SW 1271 (cell line): ENCODE measurements at regions not wholly inside any gene's neighbourhood (a gene's known extent, or its start where the extent isn't known, plus 50 kb on each side); places are given as distances from the start of the nearest gene placed in this dataset.

ENCODE experiments used
- DNase-seq, 2 experiments: peaks; one replicate each; lab custom pipeline; 2025; lab: John Stamatoyannopoulos, UW

- no peak for DNase-seq
These were observed 370.1 kb downstream of the THBS2 start for GRCh38 chr6:168883410-168884049.

- no peak for DNase-seq
These were observed 373.4 kb downstream of the THBS2 start for GRCh38 chr6:168880271-168880670.

GRCh38 chr6:168877821-168878282, 375.8 kb downstream of the THBS2 start:
- no peak for DNase-seq

DNA sequence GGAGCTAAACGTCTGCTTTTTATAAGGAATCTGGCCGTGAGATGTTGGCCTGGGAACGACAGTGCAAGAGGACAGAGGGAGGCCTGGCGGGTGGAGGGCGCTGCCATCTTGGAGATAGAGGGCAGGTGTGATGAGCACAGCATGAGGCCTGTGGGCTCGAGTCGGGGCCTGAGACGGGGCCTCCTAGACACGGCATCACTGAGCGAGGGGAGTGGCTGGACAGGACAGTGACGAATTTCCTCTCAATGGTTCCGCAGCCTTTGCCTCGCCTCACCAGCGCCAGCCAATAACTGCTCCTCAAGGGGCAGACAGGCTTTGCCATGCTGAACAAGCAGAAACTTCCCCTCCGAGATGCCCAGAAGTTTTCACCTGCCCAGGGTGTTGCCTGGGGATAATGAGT, 376.7 kb downstream of the THBS2 start:
- DNase-seq = no peak

DNA sequence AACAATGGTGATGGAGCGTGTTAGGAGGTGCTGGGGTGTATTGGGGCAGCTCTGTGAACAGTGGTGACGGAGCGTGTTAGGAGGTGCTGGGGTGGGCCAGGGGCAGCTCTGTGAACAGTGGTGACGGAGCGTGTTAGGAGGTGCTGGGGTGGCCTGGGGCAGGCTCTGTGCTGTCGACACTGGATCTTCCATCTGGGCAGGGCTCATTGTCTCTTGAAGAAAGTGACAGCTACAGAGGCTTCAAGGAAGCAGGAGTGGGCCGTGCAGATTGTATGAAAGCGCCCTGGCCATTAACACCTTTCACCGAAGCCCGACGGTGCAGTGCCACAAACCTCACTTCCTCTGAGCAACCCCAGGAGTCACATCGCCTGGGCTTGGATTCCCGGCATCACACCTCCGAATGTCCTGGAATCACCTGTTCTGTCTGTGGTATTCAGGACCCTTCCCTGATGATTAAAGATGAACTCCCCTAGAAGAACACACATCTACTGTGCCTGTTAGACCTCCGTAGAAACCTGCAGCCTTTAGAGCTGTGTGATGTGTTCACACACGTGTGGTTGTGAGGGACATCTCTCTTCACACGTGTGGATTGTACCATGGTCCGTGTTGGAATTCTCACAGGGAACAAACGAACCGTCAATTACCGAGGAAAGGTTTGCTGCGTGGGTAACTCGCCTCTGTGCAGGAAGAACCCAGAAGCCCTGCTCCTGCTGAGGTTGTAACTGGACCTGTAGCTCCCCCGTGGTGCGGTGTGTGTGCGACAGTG, 377.7 kb downstream of the THBS2 start:
- no peak for DNase-seq

- DNase-seq = no peak
These were observed 379.0 kb downstream of the THBS2 start for GRCh38 chr6:168874637-168875036.

GRCh38 chr6:168873278-168874190, 380.1 kb downstream of the THBS2 start:
- no peak for DNase-seq

GRCh38 chr6:168871642-168872315, 381.9 kb downstream of the THBS2 start:
- no peak for DNase-seq

DNA sequence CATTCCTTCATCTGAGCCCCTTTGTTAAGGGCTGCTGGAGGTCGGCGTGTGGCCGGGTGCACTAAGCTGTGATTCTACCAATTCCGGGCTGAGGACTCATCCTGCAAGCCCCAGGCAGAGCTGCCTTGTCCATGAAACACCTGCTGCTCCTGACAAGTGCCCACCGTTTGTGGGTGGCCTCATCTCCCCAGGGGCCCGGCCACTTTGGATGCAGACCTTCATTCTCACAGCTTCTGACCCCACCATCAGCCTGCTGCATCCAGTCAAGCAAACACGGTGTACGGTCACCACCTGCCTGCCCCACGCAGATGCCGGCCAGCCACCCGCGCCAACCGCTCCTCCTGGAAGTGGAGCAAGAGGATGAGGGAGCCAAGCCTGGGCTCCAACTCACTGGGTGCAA, 382.7 kb downstream of the THBS2 start:
- no peak for DNase-seq

- DNase-seq = no peak
These were observed 386.2 kb downstream of the THBS2 start for GRCh38 chr6:168867247-168868102.

- no peak for DNase-seq
These were observed 387.1 kb downstream of the THBS2 start for GRCh38 chr6:168866534-168866933.

- no peak for DNase-seq
These were observed 388.1 kb downstream of the THBS2 start for GRCh38 chr6:168865522-168865921.

DNA sequence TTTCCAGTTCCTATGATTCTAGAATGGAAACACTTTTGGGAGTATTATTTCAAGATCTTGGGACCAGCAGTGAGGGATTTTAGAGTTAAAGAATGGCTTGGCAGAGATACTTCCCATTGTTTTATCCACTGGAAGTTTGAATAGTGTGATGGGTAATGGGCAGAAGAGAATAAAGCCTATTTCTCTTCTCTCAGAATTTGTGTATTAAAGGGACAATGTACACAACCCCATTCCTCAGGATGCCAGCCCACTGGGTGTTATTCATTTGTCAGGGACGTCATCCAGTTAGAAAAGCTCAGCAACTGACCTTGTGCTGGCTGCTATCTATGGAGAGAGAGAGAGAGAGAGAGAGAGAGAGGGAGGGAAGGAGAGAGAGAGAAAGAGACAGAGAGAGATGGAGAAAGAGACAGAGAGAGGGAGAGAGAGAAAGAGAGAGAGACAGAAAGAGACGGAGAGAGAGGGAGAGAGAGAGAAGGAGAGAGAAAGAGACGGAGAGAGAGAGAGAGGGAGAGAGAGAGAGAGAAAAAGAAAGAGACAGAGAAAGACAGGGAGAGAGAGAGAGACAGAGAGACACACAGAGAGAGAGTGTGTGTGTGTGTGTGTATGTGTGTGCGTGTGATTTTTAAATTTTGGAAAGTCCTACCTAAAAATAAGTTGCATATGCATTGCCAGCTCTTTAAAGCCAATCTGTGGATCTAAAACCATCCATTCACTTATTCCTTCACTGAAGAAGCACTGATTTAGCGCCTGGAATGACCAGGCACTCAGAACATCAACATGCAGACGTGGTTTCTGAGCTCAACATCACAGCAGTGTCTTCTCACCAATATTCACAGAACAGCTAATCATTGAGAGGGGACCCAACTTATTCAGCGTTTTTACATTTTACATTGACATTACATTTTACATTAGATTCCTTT, 388.8 kb downstream of the THBS2 start:
- no peak for DNase-seq

DNA sequence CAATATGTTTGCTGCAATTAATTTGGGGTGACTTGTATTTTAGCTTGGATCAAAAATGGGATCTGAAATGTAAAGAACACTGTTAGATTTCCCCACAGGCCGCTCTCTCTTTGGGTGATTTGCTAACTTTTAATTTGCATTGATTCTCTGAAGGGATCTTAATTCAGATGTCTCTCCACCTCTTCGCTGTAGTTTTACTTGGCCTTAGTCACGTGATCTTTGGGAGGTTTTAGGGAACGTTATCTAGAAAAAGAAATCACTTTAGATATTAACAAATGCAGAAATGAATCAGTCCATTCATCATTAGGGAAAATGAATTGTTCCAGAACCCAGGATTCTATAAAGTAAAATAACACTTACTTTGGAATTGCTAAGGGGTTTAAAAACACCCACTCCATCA, 390.2 kb downstream of the THBS2 start:
- no peak for DNase-seq

- DNase-seq = no peak
These were observed 391.2 kb downstream of the THBS2 start for GRCh38 chr6:168862346-168862980.

- DNase-seq = no peak
These were observed 392.7 kb downstream of the THBS2 start for GRCh38 chr6:168860987-168861386.

DNA sequence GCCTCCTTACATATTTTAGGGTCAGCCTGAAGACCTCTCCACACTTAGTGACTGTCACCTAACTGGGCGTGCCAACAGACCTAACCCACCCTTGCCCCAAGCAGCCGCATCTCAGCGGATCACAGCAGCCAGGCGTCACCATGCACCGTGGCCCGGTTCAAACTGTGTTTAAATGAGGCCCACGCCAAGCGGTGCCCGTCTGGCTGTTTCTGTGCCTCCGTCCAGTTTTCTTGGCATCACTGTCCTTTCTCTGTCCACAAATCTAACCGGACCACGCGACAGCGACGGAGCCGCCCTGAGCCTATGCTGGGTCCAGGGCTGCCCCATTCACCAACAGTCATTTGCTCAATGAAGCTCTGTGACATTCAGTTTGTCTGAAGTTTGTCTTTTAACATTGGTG, 393.3 kb downstream of the THBS2 start:
- DNase-seq = no peak

- DNase-seq = no peak
These were observed 394.7 kb downstream of the THBS2 start for GRCh38 chr6:168858926-168859325.

GRCh38 chr6:168856914-168857313, 396.7 kb downstream of the THBS2 start:
- DNase-seq = no peak
